Stimulated activated CD8-positive, alpha-beta memory T cell treated with anti-CD3 and anti-CD28 coated beads, Interleukin-7, amount 100 ng/mL, for 4 hours (primary cell): ENCODE measurements at regions not wholly inside any gene's neighbourhood (a gene's known extent, or its start where the extent isn't known, plus 50 kb on each side); places are given as distances from the start of the nearest gene placed in this dataset.
"Not testable (repeated sequence)": the region's sequence is repeated elsewhere in the genome, so short reads cannot be mapped to it uniquely, and the experiment has no call there.

ENCODE experiments used
- DNase-seq, 2 donors: peaks; one replicate each; pipeline ENCODE4 v3.0.0-alpha.2; 2020; ENCODE audit warnings: low read depth in 2 of 2

DNA sequence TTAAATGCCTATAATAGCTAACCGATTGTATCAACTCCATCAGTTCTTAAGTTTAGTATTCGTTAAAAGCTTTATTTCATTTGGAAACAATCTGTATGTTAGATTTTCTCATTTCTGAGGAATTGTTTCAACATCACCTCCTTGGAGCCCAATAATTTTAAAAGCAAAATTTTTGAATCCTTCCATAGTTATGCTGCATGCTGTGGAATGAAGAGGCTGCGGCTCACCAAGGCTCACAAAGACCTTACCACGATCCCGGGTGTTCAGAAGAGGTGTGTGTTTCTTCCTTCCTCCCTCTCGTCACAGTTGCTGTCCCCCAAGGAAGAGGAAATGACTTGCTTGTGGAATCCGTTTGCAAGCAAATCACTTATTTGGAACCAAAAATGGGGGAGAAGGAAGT, 143.8 kb downstream of the FGF1 start:
- no peak for DNase-seq

GRCh38 chr5:142540922-142541422, 144.9 kb downstream of the FGF1 start:
- DNase-seq: no peak

DNA sequence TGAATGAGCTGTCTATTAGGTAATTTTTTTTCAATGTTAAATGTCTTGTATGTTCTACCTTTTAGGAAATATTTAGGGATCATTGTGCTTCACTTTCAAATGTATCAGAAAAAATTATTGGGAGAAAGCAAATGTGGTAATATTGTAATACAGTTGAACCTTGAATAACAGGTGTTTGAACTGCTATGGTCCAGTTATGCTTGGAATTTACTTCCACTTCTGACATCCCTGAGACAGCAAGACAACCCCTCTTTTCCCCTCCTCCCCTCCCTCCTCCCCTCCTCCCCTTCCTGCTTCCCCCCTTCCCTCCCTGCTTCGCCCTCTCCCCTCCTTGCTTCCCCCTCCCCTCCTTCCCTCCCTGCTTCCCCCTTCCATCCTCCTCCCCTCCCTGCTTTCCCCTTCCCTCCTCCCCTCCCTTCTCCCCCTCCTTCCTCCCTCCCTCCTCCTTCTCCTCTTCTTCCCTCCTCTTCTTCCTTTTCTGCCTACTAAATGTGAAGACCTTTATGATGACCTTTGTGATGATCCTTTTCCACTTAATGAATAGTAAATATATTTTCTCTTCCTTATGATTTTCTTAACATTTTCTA, 146.6 kb downstream of the FGF1 start:
- no peak for DNase-seq

DNA sequence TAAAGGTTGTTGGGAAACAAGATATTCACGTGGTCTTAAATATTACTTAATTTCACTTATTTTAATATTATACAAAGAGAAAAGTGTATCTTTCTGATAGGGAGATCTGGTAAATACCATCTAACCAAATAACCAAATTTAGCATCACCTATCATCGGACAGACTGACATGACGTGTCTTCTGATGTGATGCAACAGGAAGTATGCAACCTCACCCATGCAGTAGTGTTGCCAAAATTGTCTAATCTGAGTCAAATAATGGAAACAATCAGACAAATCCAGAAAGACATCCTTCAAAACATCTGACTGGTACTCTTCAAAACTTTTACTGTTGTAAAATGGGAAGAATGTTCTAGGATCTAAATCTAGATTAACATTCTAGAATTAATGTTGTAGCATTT, 148.0 kb downstream of the FGF1 start:
- no peak for DNase-seq

GRCh38 chr5:142532781-142533176, 153.1 kb downstream of the FGF1 start:
- DNase-seq: no peak

DNA sequence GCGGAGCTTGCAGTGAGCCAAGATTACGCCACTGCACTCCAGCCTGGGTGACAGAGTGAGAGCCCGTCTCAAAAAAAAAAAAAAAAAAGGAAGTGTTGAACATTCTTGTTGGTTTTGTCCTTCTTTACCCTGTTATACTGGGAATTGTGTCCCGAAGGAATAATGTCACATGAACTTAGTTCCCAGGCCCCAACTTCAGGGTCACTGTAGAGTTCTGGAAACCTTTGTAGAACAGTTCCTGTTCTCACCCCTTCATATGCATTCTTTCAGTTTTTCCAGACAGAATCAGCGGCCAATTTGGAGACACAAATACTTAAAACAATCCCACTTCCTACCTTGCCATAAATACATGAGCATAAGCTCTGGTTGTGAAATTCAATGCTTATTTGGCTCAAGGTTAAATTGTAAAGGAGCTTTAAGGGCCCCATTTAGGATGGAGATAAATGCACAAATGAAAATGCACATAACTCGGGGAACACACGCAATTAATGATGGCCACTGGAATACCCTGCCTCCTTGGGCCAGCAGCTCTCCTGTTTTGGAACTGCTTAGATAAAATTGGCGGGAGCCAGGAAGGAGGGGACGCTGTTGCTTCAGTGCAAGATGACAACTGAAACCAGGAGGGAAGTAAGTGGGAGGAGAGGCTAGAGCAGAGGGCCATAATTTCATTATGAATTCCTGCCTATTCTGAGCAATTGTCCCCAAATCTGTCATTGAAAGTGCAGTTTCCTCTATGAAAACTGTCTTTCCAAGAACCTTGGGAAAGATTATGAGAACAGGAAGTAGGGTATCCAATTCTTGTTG, 153.7 kb downstream of the FGF1 start:
- DNase-seq: no peak

- DNase-seq: no peak
Observed at GRCh38 chr5:142530904-142531303, 155.0 kb downstream of the FGF1 start.

GRCh38 chr5:142529626-142530278, 156.1 kb downstream of the FGF1 start:
- DNase-seq: no peak

GRCh38 chr5:142527664-142528295, 158.1 kb downstream of the FGF1 start:
- no peak for DNase-seq

GRCh38 chr5:142527234-142527633, 158.7 kb downstream of the FGF1 start:
- no peak for DNase-seq

DNA sequence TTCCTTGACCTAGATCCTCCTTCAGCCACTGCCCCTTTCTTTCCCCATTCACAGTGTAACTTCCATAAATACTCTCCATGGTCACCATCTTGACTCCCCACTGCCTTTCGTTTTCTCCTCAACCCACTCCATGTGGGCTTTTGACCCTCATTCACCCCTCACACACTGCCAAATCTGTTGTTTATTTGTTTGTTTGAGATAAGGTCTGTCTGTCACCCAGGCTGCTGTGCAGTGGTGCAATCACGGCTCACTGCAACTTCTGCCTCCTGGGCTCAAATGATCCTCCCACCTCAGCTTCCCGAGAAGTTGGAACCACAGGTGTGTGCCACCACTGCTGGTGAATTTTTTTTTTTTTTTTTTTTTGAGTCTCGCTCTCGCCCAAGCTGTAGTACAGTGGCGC, 162.9 kb downstream of the FGF1 start:
- no peak for DNase-seq

- DNase-seq: no peak
Observed at GRCh38 chr5:142521706-142522105, 164.2 kb downstream of the FGF1 start.

GRCh38 chr5:142520885-142521284, 165.0 kb downstream of the FGF1 start:
- no peak for DNase-seq

DNA sequence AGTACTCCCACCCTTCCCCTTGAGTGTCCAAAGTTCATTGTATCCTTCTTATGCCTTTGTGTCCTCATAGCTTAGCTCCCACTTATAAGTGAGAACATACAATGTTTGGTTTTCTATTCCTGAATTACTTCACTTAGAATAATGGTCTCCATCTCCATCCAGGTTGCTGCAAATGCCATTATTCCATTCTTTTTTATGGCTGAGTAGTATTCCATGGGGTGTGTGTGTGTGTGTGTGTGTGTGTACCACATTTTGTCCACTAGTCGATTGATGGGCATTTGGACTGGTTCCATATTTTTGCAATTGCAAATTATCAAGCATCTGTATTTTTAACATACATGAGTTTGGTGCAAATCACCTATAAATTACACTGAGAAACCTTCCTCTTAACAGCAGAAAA, 166.0 kb downstream of the FGF1 start:
- not testable (repeated sequence) for DNase-seq

DNA sequence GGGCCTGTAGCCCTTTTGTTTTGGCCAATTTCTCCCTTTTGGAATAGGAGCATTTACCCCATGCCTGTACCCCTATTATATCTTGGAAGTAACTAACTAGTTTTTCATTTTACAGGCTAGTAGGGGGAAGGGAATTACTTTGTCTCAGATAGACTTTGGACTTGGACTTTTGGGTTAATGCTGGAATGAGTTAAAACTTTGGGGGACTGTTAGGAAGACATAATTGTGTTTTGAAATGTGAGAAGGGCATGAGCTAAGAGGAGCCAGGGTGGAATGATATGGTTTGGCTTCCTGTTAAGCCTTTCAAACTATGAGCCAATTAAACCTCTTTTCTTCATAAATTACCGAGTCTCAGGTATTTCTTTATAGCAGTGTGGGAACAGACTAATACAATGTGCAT, 168.1 kb downstream of the FGF1 start:
- DNase-seq: no peak

DNA sequence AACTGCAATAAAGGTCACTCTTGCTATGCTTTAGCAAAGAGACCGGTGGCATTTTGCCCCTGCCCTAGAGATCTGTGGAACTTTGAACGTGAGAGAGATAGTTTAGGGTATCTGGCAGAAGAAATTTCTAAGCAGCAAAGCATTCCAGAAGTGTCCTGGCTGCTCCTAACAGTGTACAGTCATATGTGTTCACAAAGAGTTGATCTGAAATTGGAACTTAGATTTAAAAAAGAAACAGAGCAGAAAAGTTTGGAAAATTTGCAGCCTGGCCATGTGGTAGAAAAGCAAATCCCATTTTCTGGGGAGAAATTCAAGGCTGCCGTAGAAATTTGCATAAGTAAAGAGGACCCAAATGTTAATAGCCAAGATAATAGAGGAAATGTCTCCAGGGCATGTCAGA, 169.2 kb downstream of the FGF1 start:
- no peak for DNase-seq

DNA sequence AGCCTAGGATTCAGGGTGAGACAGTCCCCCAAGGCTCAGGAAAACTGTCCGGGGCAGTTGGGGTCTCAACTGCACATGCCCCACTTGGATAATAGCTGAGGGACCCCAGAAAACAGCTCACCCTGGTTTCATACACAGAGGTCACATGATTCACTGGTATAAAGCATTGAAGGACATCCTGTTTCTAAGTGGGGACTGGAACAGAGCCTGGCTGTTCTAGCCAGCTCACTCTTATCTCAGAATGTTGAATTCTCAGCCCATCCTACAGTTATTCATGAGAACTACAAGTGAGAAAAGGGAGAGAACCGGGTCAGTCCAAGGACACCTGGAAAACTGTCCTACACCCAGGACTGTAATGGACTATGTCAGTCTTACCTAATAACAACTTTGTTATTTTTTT, 170.9 kb downstream of the FGF1 start:
- DNase-seq: no peak

DNA sequence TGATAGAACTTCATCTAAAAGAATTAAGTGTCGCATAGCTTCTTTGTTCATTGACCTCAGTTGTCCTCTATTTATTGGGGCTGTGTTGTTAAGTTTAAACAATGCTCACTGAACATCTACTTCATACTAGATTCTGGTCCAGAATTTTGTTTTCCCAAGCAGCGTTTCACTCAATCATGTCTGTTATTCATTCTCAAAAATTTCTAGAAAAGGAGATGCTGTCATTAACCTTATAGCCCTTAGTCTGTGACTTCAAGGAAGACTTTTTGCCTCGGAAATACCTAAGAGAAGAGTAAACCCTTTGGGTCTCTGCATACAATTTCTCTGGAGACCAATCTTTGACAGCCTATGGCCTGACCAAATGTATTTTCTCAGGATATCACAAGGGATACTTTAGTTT, 171.7 kb downstream of the FGF1 start:
- no peak for DNase-seq

GRCh38 chr5:142512043-142513042, 173.5 kb downstream of the FGF1 start:
- no peak for DNase-seq

GRCh38 chr5:142511358-142511757, 174.5 kb downstream of the FGF1 start:
- no peak for DNase-seq

- no peak for DNase-seq
Observed at GRCh38 chr5:142509026-142509425, 176.9 kb downstream of the FGF1 start.
